GM21576 (cell line): ENCODE measurements at regions not wholly inside any gene's neighbourhood (a gene's known extent, or its start where the extent isn't known, plus 50 kb on each side); places are given as distances from the start of the nearest gene placed in this dataset.
"Not testable (repeated sequence)": the region's sequence is repeated elsewhere in the genome, so short reads cannot be mapped to it uniquely, and the experiment has no call there.

ENCODE experiments used
- ATAC-seq: cut with Tn5 transposase; IDR thresholded peaks from one replicate; pipeline ENCODE4 v1.9.1; 2021; ENCODE audit warnings: mild to moderate bottlenecking, moderate library complexity; ENCODE audit not compliant: unreplicated experiment

- ATAC-seq = peak; percentile 99
Measured at GRCh38 chr13:34156841-34157365, 339.0 kb downstream of the RFC3 start.

- no peak for ATAC-seq
Measured at GRCh38 chr13:34159946-34160345, 342.0 kb downstream of the RFC3 start.

- no peak for ATAC-seq
Measured at GRCh38 chr13:34161931-34162543, 344.1 kb downstream of the RFC3 start.

GRCh38 chr13:34162544-34162933 lies 344.6 kb downstream of the RFC3 start:
- ATAC-seq = no peak

GRCh38 chr13:34164582-34164981 lies 346.6 kb downstream of the RFC3 start:
- ATAC-seq = no peak

- ATAC-seq = no peak
Measured at GRCh38 chr13:34165158-34165557, 347.2 kb downstream of the RFC3 start.

GRCh38 chr13:34166406-34166805 lies 348.5 kb downstream of the RFC3 start:
- ATAC-seq = no peak

GRCh38 chr13:34167347-34167746 lies 349.4 kb downstream of the RFC3 start:
- ATAC-seq = no peak

GRCh38 chr13:34172048-34172447 lies 354.1 kb downstream of the RFC3 start:
- no peak for ATAC-seq

- ATAC-seq = no peak
Measured at GRCh38 chr13:34174671-34175145, 356.8 kb downstream of the RFC3 start.

GRCh38 chr13:34175551-34175950 lies 357.6 kb downstream of the RFC3 start:
- no peak for ATAC-seq

GRCh38 chr13:34176633-34177032 lies 358.7 kb downstream of the RFC3 start:
- ATAC-seq = no peak

- no peak for ATAC-seq
Measured at GRCh38 chr13:34179481-34179880, 361.5 kb downstream of the RFC3 start.

- no peak for ATAC-seq
Measured at GRCh38 chr13:34179927-34180326, 362.0 kb downstream of the RFC3 start.

GRCh38 chr13:34181256-34181655 lies 363.3 kb downstream of the RFC3 start:
- not testable (repeated sequence) for ATAC-seq

- no peak for ATAC-seq
Measured at GRCh38 chr13:34189946-34190345, 372.0 kb downstream of the RFC3 start.

- no peak for ATAC-seq
Measured at GRCh38 chr13:34201050-34201913, 383.3 kb downstream of the RFC3 start.

- no peak for ATAC-seq
Measured at GRCh38 chr13:34207334-34207733, 389.4 kb downstream of the RFC3 start.

GRCh38 chr13:34207872-34208271 lies 389.9 kb downstream of the RFC3 start:
- ATAC-seq = no peak

GRCh38 chr13:34208336-34208735 lies 390.4 kb downstream of the RFC3 start:
- no peak for ATAC-seq

GRCh38 chr13:34210341-34210740 lies 392.4 kb downstream of the RFC3 start:
- no peak for ATAC-seq

GRCh38 chr13:34214686-34215085 lies 396.7 kb downstream of the RFC3 start:
- no peak for ATAC-seq
